HCT116 (cell line): ENCODE measurements at regions not wholly inside any gene's neighbourhood (a gene's known extent, or its start where the extent isn't known, plus 50 kb on each side); places are given as distances from the start of the nearest gene placed in this dataset.
"Not testable (repeated sequence)": the region's sequence is repeated elsewhere in the genome, so short reads cannot be mapped to it uniquely, and the experiment has no call there.

Source experiments
- ATAC-seq: fragments of 200-7000 bp; cut with Tn5 transposase; 2 replicates; pipeline ENCODE4 v1.9.1; 2020; ENCODE audit warnings: mild to moderate bottlenecking, moderate library complexity
- BruUV-seq: library from RNA; stranded (reverse); fragments of 400-500 nt; replicated peaks from 2 replicates; lab custom pipeline; 2021; lab: Mats Ljungman, UMichigan
- CTCF ChIA-PET: fragments of 300-600 bp; sonication (Branson Sonifier 250); formaldehyde crosslinking; loops from one replicate; lab custom pipeline; 2021; ENCODE audit warnings: antibody characterized with exemption; lab: Charles Lee
- POLR2A ChIA-PET: fragments of 300-600, 350-600 bp; sonication (Branson Sonifier 250); formaldehyde crosslinking; loops from one replicate; lab custom pipeline; 2021; ENCODE audit warnings: antibody characterized with exemption; lab: Charles Lee
- RAD21 ChIA-PET, 2 experiments: fragments of 300-600 bp; sonication (Branson Sonifier 250); formaldehyde crosslinking; loops; one replicate each; lab custom pipeline; 2023; ENCODE audit warnings: low total read pairs in 2 of 2; ENCODE audit not compliant: uncharacterized antibody in 2 of 2, unreplicated experiment in 2 of 2, low non-redundant PET in 1 of 2; lab: Charles Lee
- DNase-seq: peaks from one replicate; pipeline ENCODE4 v3.0.0-alpha.2; 2010; ENCODE audit warnings: low read depth, low spot score
- H2AFZ ChIP-seq: fragments of 200-600 bp; shearing (Covaris generic), sonication (generic); 2 replicates; pipeline ENCODE4 v1.6.1; 2017; ENCODE audit warnings: low read depth, mixed run types, mixed read lengths, antibody characterized with exemption, low read length; ENCODE audit not compliant: poor library complexity, severe bottlenecking
- H3K27ac ChIP-seq: 2 replicates; pipeline ENCODE4 v1.5.1; 2012; ENCODE audit warnings: low read depth, low read length
- H3K27me3 ChIP-seq: fragments of 200-600 bp; sonication (generic); 2 replicates; pipeline ENCODE4 v1.6.1; 2016; ENCODE audit warnings: mixed run types, low read length, mixed read lengths; ENCODE audit not compliant: insufficient read depth
- H3K36me3 ChIP-seq, 2 experiments: fragments of 200-500 bp in 1 of 2; fragments of 200-600 bp in 1 of 2; sonication (Bioruptor generic) in 1 of 2; sonication (generic) in 1 of 2; 2 replicates each; pipeline versions ENCODE4 v1.5.1 to v1.6.1; 2014 to 2016; ENCODE audit warnings: low read length in 2 of 2, inconsistent platforms in 1 of 2, mixed read lengths in 1 of 2, mixed run types in 1 of 2; ENCODE audit not compliant: insufficient read depth in 2 of 2, control insufficient read depth in 1 of 2
- H3K4me1 ChIP-seq, 2 experiments: fragments of 200-600 bp in 1 of 2; sonication (generic) in 1 of 2; 2 replicates each; pipeline versions ENCODE4 v1.5.1 to v1.6.1; 2012 to 2017; ENCODE audit warnings: low read length in 2 of 2, inconsistent platforms in 1 of 2, mild to moderate bottlenecking in 1 of 2, mixed read lengths in 1 of 2, mixed run types in 1 of 2, moderate library complexity in 1 of 2; ENCODE audit not compliant: insufficient read depth in 2 of 2, control insufficient read depth in 1 of 2
- H3K4me2 ChIP-seq: fragments of 200-600 bp; sonication (generic); 2 replicates; pipeline ENCODE4 v1.6.1; 2017; ENCODE audit warnings: mixed run types, low read length, mixed read lengths
- H3K4me3 ChIP-seq, 2 experiments: fragments of 200-600 bp in 1 of 2; sonication (generic) in 1 of 2; replicated peaks in 1 of 2; 2 replicates each; pipeline ENCODE4 v1.5.1; 2011 to 2016; ENCODE audit warnings: low read length in 2 of 2, control low read depth in 1 of 2, low read depth in 1 of 2, mild to moderate bottlenecking in 1 of 2, mixed read lengths in 1 of 2, mixed run types in 1 of 2
- H3K79me2 ChIP-seq: fragments of 200-600 bp; sonication (generic); 2 replicates; pipeline ENCODE4 v1.6.1; 2017; ENCODE audit warnings: mild to moderate bottlenecking, mixed run types, low read length, moderate library complexity, mixed read lengths; ENCODE audit not compliant: insufficient read depth
- H3K9ac ChIP-seq: fragments of 200-600 bp; sonication (generic); 2 replicates; pipeline ENCODE4 v1.6.1; 2016; ENCODE audit warnings: low read length, mixed read lengths
- H3K9me2 ChIP-seq: fragments of 200-600 bp; sonication (generic), shearing (Covaris generic); 2 replicates; pipeline ENCODE4 v1.6.1; 2017; ENCODE audit warnings: mixed run types, mild to moderate bottlenecking, moderate library complexity; ENCODE audit not compliant: insufficient read depth
- H3K9me3 ChIP-seq, 2 experiments: fragments of 200-500 bp in 1 of 2; fragments of 200-600 bp in 1 of 2; sonication (Bioruptor generic) in 1 of 2; sonication (generic) in 1 of 2; 2 replicates each; pipeline ENCODE4 v1.6.1; 2014 to 2017; ENCODE audit warnings: low read length in 2 of 2, mixed read lengths in 2 of 2, inconsistent platforms in 1 of 2, low read depth in 1 of 2, mild to moderate bottlenecking in 1 of 2, mixed run types in 1 of 2, moderate library complexity in 1 of 2; ENCODE audit not compliant: control insufficient read depth in 1 of 2, insufficient read depth in 1 of 2
- H4K20me1 ChIP-seq: fragments of 200-600 bp; sonication (generic), shearing (Covaris generic); 2 replicates; pipeline ENCODE4 v1.6.1; 2017; ENCODE audit warnings: mixed run types, mild to moderate bottlenecking, moderate library complexity; ENCODE audit not compliant: insufficient read depth
- CTCF ChIP-seq, 3 experiments: fragments of 200-600 bp in 1 of 3; sonication (generic) in 1 of 3; IDR thresholded peaks in 2 of 3; conservative IDR thresholded peaks in 1 of 3; 2 replicates each; pipeline ENCODE4 v1.5.1; 2012 to 2017; ENCODE audit warnings: low read depth in 2 of 3, low read length in 2 of 3, antibody characterized with exemption in 1 of 3, borderline replicate concordance in 1 of 3, control low read depth in 1 of 3, mild to moderate bottlenecking in 1 of 3, mixed read lengths in 1 of 3, mixed run types in 1 of 3, moderate library complexity in 1 of 3; ENCODE audit not compliant: insufficient read depth in 1 of 3
- RAD21 ChIP-seq: IDR thresholded peaks from 2 replicates; pipeline ENCODE4 v1.6.1; 2012; ENCODE audit warnings: low read depth, mild to moderate bottlenecking
- intact Hi-C: fragments of 100-400 bp; cut with micrococcal nuclease; formaldehyde crosslinking; loops from 2 replicates; pipeline ENCODE4 v1.10.0; 2022

DNA sequence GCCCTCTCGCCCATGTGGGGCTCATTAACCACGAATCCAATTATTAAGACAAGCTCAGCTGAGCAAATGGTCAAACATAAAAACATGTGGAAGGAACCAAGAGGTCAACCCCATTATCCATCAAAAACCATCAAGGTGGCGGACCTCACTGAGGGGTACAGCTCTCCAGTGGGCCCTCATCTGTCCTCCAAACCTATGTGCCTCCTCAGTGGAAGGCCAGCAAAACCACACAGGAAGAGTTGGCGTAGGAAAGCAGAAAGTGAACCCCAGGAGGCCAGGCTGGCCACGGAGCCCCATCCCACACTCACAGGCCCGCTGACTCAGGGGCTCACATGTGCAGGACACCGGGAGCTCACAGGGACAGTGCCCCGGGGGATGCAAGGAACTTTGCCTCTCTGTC, 66.5 kb upstream of the CLEC6A start:
- H3K4me2 ChIP-seq, H4K20me1 ChIP-seq, H2AFZ ChIP-seq, H3K4me1 ChIP-seq, H3K27ac ChIP-seq, H3K36me3 ChIP-seq, CTCF ChIA-PET, BruUV-seq, H3K27me3 ChIP-seq, H3K9me3 ChIP-seq, H3K79me2 ChIP-seq, intact Hi-C loops, RAD21 ChIA-PET, ATAC-seq, DNase-seq, H3K9ac ChIP-seq, H3K4me3 ChIP-seq, H3K9me2 ChIP-seq, POLR2A ChIA-PET: not testable (repeated sequence)

- CTCF ChIA-PET: interaction anchor here (0.6 to 1.1 kb wide), 2 partner anchors 9 to 281 kb away, joined by 3 to 5 read pairs; no protein-coding TSS in a partner anchor
- H2AFZ ChIP-seq, H3K79me2 ChIP-seq, H3K4me1 ChIP-seq, DNase-seq, H3K9ac ChIP-seq, RAD21 ChIA-PET, H3K9me2 ChIP-seq, H3K27me3 ChIP-seq, H3K36me3 ChIP-seq, intact Hi-C loops, BruUV-seq, POLR2A ChIA-PET, H3K9me3 ChIP-seq, H4K20me1 ChIP-seq, H3K27ac ChIP-seq: not testable (repeated sequence)
- Histone ChIP-seq H3K4me3 (peak overlapping the region in 1 of 2 experiments; percentile 21; a peak in 2 of 4 replicates), H3K4me2 (peak overlapping the region; percentile 57)
- peak; percentile 60 for TF ChIP-seq RAD21
- TF ChIP-seq CTCF (IDR thresholded peaks at IDR 0.05 in 2 of 3, conservative IDR thresholded peaks at IDR 0.05 in 1 of 3; ENCODE audit: borderline replicate concordance in 1 of 3, insufficient read depth in 1 of 3, low read depth in 2 of 3, low read length in 2 of 3): peak; percentile 16 to 52 (median 51); a peak in 4 of 6 replicates
- ATAC-seq: peak; percentile 100
These were observed 65.6 kb upstream of the CLEC6A start for GRCh38 chr12:8390001-8390777.
